Activated naive CD4-positive, alpha-beta T cell treated with anti-CD3 and anti-CD28 coated beads, Interleukin-2, amount 10 ng/mL, durations not matched to agents 7 days and 5 days (primary cell): ENCODE measurements at regions not wholly inside any gene's neighbourhood (a gene's known extent, or its start where the extent isn't known, plus 50 kb on each side); places are given as distances from the start of the nearest gene placed in this dataset.

ENCODE experiments used
- CTCF ChIA-PET: fragments of 350-600 bp; sonication (Branson Sonifier 250); formaldehyde crosslinking; loops from one replicate; lab custom pipeline; 2021; ENCODE audit warnings: antibody characterized with exemption; lab: Charles Lee
- DNase-seq: peaks from one replicate; pipeline ENCODE4 v3.0.0-alpha.2; 2020
- H3K27ac Mint-ChIP-seq: one replicate; pipeline ENCODE4 v1.8.0; 2021; ENCODE audit warnings: mild to moderate bottlenecking, moderate library complexity, mixed read lengths
- H3K27me3 Mint-ChIP-seq: one replicate; pipeline ENCODE4 v1.8.0; 2021; ENCODE audit warnings: mild to moderate bottlenecking, mixed read lengths
- H3K36me3 Mint-ChIP-seq: one replicate; pipeline ENCODE4 v1.8.0; 2021; ENCODE audit warnings: mixed read lengths
- H3K4me1 Mint-ChIP-seq: one replicate; pipeline ENCODE4 v1.8.0; 2021; ENCODE audit warnings: mixed read lengths
- H3K4me3 Mint-ChIP-seq: one replicate; pipeline ENCODE4 v1.8.0; 2021; ENCODE audit warnings: mild to moderate bottlenecking, moderate library complexity, mixed read lengths
- H3K9me3 Mint-ChIP-seq: one replicate; pipeline ENCODE4 v1.8.0; 2021; ENCODE audit warnings: mixed read lengths

DNA sequence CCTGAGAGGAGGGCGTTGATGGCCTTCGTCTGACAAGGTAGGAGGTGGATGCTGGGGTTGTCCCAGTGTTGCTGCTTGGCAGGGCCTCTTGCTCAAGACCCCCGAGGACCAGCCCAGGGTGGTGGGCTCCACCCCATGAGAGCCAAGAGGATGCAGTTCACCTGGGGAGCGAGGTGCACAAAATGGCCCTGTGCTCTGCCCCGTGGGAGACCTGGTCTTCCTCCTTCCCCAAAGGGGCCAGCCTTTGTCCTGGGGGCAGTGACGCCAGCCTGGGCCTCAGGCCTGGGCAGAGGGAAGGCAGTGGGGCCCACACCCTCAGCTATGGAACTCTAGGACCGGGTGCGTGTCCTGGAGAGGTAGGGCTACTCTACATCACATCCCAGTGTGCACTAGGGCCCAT lies 1233.3 kb downstream of the TBC1D22A start:
- CTCF ChIA-PET, result no interaction called here

DNA sequence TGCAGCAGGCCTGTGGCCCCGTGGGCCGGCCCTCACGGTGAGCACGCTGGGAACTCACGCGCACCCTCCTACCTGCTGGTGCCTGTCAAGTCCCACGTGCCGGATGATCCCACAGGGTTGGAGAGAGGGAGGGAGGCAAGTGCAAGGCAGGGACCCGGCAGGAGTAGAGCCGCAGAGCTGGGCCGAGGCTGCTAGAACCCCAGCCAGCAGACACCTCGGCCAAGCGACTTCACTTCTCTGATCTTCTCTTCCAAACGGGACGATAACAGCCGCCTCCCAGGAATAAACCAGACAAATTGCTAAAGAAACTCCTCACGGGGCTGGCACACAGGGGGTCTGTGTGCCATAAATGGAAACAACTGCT lies 1232.8 kb downstream of the TBC1D22A start:
- DNase-seq, result no peak
- H3K36me3 Mint-ChIP-seq, result no peaks in the 10 kb centered on the region
- H3K9me3 Mint-ChIP-seq, result peaks cover 1% of the 10 kb centered on the region
- H3K4me3 Mint-ChIP-seq, result no peak overlapping the region
- CTCF ChIA-PET, result interaction anchor here (0.6 kb wide), 1 partner anchor 22 kb away, joined by 3 read pairs; no protein-coding TSS in a partner anchor
- H3K27ac Mint-ChIP-seq, result no peak overlapping the region
- H3K27me3 Mint-ChIP-seq, result peaks cover 4% of the 10 kb centered on the region
- H3K4me1 Mint-ChIP-seq, result no peaks in the 10 kb centered on the region

More for the DNA sequence above, 1233.3 kb downstream of the TBC1D22A start:
- H3K9me3 Mint-ChIP-seq, result peaks cover 1% of the 10 kb centered on the region
- no peaks in the 10 kb centered on the region for H3K4me1 Mint-ChIP-seq
- no peaks in the 10 kb centered on the region for H3K36me3 Mint-ChIP-seq
- peaks cover 4% of the 10 kb centered on the region for H3K27me3 Mint-ChIP-seq
- no peak overlapping the region for H3K4me3 Mint-ChIP-seq
- DNase-seq, result no peak
- H3K27ac Mint-ChIP-seq, result no peak overlapping the region

DNA sequence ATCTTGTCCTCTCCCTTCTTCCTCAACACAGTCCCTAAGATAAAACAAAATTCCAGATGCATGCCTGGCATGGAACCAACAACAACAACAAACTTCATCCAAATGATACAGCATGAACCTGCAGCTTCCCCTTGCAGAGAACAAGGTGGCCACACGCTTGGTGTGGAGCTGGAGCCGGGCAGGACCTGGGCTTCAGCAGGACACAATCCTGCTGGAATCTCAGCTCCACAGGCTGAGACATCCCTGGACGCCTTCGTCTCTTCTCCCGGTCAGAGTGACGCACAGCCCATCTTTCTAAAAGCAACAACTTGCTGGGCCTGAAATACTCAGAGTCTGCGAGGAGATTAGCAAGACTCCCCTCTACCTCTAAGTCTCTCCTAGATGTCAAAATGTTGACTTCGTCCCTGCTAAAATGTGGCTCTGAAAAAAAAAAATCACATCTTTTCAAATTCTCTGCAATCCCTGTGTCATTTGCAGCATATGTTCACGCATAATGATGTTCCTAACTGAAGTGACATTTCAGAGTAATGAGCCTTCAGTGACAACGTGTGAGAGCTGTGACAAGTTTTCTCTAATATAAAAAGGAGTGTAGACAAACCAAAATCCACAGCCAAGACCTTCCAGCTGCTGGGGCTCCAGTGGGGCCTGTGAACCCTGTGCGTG lies 1232.3 kb downstream of the TBC1D22A start:
- no peaks in the 10 kb centered on the region for H3K36me3 Mint-ChIP-seq
- CTCF ChIA-PET, result interaction anchor here (0.6 kb wide), 1 partner anchor 22 kb away, joined by 3 read pairs; no protein-coding TSS in a partner anchor
- H3K4me1 Mint-ChIP-seq, result no peaks in the 10 kb centered on the region
- H3K27me3 Mint-ChIP-seq, result peaks cover 5% of the 10 kb centered on the region
- no peak for DNase-seq
- H3K27ac Mint-ChIP-seq, result no peak overlapping the region
- no peak overlapping the region for H3K4me3 Mint-ChIP-seq
- H3K9me3 Mint-ChIP-seq, result peaks cover 1% of the 10 kb centered on the region

DNA sequence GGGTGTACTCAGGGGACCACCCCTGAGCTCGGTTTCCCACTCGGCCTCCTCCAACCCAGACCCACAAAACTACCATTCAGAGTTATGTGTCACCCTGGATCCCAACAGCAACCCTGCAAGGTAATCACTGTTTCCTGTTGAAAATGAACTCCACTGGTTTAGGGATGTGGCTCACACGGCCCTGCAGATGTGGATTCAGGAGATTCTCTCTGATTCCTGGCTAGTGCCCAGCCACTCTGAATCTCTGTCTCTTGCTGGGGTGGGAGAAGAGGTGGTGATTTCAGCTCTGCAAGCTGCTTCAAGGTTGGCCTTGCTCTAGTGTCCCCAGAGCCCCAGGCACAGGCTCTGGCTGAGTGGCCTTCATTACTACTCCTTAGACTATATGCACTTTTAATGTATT lies 1231.6 kb downstream of the TBC1D22A start:
- DNase-seq, result no peak
- Mint-ChIP-seq H3K4me1 (no peaks in the 10 kb centered on the region), H3K36me3 (no peaks in the 10 kb centered on the region), H3K27me3 (peaks cover 9% of the 10 kb centered on the region), H3K27ac (peak overlapping the region; percentile 39), H3K4me3 (no peak overlapping the region), H3K9me3 (peaks cover 1% of the 10 kb centered on the region)
- CTCF ChIA-PET, result no interaction called here

DNA sequence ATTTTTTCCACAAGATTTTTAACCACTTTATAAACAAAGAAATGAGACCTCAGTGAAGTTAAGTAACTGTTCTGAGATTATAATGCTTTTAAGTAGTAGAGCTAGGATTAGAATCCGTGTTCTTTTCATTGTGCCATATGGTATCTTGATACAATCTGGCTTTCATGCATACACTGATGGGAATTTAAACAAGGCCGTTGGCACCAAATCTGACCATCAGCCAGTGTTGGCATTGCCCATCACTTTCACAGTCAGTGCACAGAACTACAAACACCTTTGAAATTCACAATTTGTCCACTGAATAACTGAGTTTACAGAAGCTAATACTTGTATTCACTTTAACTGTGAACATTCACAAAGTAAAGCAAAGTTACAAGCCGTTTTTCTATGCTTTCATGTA lies 1228.0 kb downstream of the TBC1D22A start:
- Mint-ChIP-seq H3K27me3 (peaks cover 9% of the 10 kb centered on the region), H3K4me1 (no peaks in the 10 kb centered on the region), H3K9me3 (peaks cover 6% of the 10 kb centered on the region), H3K36me3 (no peaks in the 10 kb centered on the region), H3K4me3 (no peak overlapping the region), H3K27ac (no peak overlapping the region)
- no peak for DNase-seq
- CTCF ChIA-PET, result no interaction called here

DNA sequence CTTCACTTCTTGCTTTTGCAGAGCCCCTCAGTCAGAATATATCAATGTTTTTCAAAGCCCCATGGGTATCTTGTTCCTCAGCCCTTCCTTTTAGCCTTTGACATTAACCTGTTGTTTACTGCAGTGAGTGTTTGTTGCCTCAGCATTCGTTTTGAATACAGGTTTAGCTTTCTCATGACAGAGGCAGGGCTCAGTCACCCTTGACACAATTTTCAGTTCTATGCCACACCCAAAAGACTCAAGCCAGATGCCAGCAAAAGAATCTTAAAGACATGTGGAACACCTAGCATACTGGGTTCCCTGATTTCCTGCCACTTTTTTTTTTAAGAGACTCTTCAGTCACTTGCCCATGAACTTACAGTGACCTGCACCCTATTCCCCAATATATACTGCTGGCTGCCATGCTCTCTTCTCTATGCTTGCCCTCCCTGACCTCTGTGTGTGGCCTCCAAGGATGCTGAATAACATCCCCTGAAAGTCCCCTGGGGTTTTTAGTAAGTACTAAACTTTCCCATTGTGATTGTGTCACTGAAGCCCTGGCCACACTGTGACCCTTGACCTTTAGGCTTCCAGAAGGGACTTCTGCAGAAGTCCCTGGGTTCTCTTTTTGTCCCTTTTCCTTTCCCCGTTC lies 1225.5 kb downstream of the TBC1D22A start:
- Mint-ChIP-seq H3K4me1 (no peaks in the 10 kb centered on the region), H3K27me3 (peaks cover 9% of the 10 kb centered on the region), H3K9me3 (peaks cover 6% of the 10 kb centered on the region), H3K36me3 (no peaks in the 10 kb centered on the region), H3K4me3 (no peak overlapping the region), H3K27ac (no peak overlapping the region)
- CTCF ChIA-PET, result no interaction called here
- no peak for DNase-seq

DNA sequence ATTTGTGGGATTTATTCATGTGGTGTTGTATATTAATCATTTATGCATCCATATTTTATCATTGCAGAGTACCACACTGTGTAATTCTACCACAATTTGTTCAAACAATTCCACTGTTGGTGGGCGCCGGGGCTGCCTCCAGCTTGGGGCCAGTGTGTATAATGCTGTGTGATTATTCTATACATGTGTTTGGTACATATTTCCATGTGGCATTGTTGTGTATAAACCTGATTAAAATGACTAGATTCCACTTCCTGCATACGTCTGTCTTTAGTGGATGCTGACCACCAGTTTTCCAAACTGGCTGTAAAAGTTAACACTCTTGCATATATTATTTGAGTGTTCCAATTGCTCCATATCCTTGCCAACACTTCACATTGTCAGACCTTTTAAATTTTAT lies 1213.8 kb downstream of the TBC1D22A start:
- no peaks in the 10 kb centered on the region for H3K4me1 Mint-ChIP-seq

DNA sequence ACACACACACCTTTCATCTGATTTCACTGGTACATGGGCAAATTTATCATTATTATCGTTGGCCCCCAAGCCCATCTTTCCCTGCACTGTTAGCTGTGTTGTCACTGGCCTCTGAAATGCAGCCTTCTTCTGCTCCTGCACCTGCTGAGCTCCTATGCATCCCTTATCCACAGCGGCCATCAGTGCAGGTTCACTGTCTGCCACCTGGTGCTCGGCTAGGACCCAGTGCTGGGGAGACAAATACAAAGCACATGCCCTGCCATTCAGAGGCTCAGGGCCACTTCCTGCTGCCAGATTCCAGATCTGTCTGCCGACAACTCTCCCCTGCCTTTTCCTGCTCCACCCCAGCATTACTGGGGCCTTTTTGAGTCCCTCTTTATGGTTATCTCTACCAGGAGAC lies 1205.4 kb downstream of the TBC1D22A start:
- Mint-ChIP-seq H3K9me3 (peaks cover 4% of the 10 kb centered on the region), H3K4me1 (no peaks in the 10 kb centered on the region), H3K4me3 (no peak overlapping the region), H3K27me3 (no peaks in the 10 kb centered on the region), H3K36me3 (no peaks in the 10 kb centered on the region), H3K27ac (no peak overlapping the region)
- CTCF ChIA-PET, result no interaction called here
- DNase-seq, result no peak

More for the DNA sequence above, 1213.8 kb downstream of the TBC1D22A start:
- H3K27me3 Mint-ChIP-seq, result no peaks in the 10 kb centered on the region
- H3K4me3 Mint-ChIP-seq, result no peak overlapping the region
- H3K27ac Mint-ChIP-seq, result no peak overlapping the region
- no peaks in the 10 kb centered on the region for H3K36me3 Mint-ChIP-seq
- no peak for DNase-seq
- CTCF ChIA-PET, result no interaction called here
- H3K9me3 Mint-ChIP-seq, result peaks cover 5% of the 10 kb centered on the region

DNA sequence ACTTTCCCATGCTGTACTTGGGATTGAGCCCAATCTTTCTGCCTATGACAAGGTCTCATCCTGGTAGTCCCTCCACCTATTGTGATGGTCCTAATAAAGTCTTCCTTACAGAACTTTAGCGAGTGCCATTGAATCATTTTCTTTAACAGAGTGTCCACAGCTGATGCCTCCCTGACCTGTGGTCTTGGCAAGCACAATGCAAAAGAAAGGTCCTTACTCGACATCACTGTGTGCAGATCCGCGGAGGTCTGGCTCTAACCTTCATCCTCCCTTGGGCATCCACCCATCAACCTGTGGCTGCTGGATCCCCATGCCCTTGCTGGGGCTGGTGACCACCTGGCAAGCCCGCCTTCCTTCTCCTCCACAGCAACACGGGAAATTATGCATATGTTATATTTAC lies 1203.9 kb downstream of the TBC1D22A start:
- H3K4me1 Mint-ChIP-seq, result no peaks in the 10 kb centered on the region
- H3K9me3 Mint-ChIP-seq, result peaks cover 4% of the 10 kb centered on the region
- CTCF ChIA-PET, result no interaction called here
- no peaks in the 10 kb centered on the region for H3K27me3 Mint-ChIP-seq
- H3K4me3 Mint-ChIP-seq, result no peak overlapping the region
- no peak for DNase-seq
- no peak overlapping the region for H3K27ac Mint-ChIP-seq
- H3K36me3 Mint-ChIP-seq, result no peaks in the 10 kb centered on the region

DNA sequence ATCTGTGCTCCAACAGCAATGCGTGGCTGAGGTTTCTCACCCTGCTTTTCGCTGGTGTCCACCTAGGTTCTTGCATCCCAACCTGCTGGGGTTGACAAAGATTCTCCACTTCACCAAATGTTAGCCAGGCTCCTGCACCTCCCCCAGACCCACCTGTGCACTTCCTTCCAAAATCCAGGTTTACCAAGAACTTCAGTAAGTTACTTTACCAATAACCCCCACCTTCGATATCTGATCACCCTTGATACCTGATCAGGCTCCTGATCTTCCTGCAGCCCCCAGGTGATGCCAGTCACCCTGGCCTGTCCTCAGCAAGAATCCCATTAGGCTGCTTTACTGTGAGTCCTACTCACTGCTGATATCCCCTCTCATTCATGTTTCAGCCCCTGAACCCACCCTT lies 1203.4 kb downstream of the TBC1D22A start:
- peaks cover 4% of the 10 kb centered on the region for H3K9me3 Mint-ChIP-seq
- H3K27ac Mint-ChIP-seq, result no peak overlapping the region
- DNase-seq, result no peak
- H3K27me3 Mint-ChIP-seq, result no peaks in the 10 kb centered on the region
- CTCF ChIA-PET, result no interaction called here
- H3K4me1 Mint-ChIP-seq, result no peaks in the 10 kb centered on the region
- H3K36me3 Mint-ChIP-seq, result no peaks in the 10 kb centered on the region
- no peak overlapping the region for H3K4me3 Mint-ChIP-seq

DNA sequence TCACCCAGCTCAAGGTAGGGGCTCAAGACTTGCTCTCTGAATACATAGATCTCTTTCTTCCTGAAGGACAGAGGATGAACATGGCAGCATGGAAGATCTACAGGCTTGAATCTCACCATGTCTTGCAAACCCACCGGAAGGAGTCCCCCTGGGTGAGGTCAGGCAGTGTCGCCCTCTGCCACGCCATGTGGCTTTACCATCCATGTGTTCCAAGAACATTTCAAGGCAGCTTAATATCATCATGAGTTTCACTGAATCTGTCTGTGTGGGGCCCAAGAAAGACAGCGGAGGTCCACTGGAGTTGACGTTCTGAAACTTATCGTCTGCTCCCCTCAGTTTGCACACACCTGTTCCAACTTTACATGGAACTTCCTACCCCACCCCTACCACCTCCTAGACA lies 1202.6 kb downstream of the TBC1D22A start:
- no peak overlapping the region for H3K27ac Mint-ChIP-seq
- DNase-seq, result no peak
- no peaks in the 10 kb centered on the region for H3K4me1 Mint-ChIP-seq
- H3K4me3 Mint-ChIP-seq, result no peak overlapping the region
- H3K36me3 Mint-ChIP-seq, result no peaks in the 10 kb centered on the region
- peaks cover 4% of the 10 kb centered on the region for H3K9me3 Mint-ChIP-seq
- no peaks in the 10 kb centered on the region for H3K27me3 Mint-ChIP-seq
- CTCF ChIA-PET, result no interaction called here

DNA sequence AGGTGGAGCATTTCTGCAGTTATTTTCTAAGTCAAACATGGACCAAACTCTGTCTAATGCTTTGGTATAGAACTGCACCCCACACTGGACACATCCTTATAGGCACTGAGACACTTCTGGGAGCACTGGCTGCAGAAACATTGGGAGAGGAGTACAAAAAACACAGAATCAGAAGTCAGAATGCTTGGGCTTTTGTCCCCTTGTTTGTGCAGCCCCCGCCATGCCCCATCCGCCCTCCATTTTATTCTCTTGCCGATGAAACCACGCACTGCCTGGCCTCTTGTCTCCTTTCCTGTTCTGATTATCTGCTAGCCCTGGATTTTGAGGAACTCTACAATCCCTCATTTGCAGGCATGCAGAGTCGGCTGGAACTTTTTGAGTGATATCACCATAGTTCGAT lies 1201.2 kb downstream of the TBC1D22A start:
- Mint-ChIP-seq H3K9me3 (peaks cover 4% of the 10 kb centered on the region), H3K27ac (no peak overlapping the region), H3K27me3 (no peaks in the 10 kb centered on the region), H3K36me3 (no peaks in the 10 kb centered on the region), H3K4me1 (no peaks in the 10 kb centered on the region), H3K4me3 (no peak overlapping the region)
- CTCF ChIA-PET, result no interaction called here
- no peak for DNase-seq

DNA sequence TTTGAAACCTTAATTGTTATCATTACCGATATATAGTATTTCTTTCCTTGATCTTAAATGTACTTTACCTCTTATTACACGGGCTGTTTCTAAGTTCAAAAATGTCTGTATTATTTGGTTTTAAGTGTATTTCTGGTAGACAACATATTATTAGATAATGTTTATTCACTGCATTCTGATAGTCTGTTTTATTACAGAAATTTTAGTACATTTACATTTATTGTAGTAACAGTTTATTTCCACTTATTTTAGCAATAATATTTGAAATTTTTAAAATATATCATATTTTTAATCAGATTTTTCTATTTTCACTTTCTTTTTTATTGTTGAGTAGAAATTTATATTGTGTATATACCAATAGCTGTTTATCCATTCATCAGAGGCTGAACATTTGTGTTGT lies 1195.2 kb downstream of the TBC1D22A start:
- no peak overlapping the region for H3K4me3 Mint-ChIP-seq
- H3K27ac Mint-ChIP-seq, result no peak overlapping the region
- no peaks in the 10 kb centered on the region for H3K36me3 Mint-ChIP-seq
- no peak for DNase-seq
- H3K9me3 Mint-ChIP-seq, result no peaks in the 10 kb centered on the region
- CTCF ChIA-PET, result no interaction called here
- no peaks in the 10 kb centered on the region for H3K27me3 Mint-ChIP-seq
- H3K4me1 Mint-ChIP-seq, result no peaks in the 10 kb centered on the region

DNA sequence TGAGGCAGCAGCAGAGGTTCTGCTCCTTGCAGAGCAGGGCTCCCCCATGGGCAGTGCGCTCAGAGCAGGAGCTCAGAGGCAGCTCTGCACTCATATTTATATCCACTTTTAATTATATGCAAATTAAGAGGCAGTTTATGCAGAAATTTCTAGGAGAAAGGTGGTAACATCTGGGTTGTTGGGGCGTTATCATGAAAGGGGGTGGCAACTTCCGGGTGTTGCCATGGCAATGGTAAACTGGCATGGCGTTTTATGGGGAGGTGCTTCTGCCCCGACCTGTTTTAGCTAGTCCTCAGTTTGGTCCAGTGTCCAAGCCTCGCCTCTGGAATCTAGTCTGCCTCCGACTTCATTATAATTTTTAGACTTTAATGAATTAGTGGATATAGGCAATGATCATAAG lies 1191.7 kb downstream of the TBC1D22A start:
- Mint-ChIP-seq H3K9me3 (no peaks in the 10 kb centered on the region), H3K4me3 (no peak overlapping the region), H3K36me3 (no peaks in the 10 kb centered on the region), H3K27ac (no peak overlapping the region), H3K27me3 (no peaks in the 10 kb centered on the region), H3K4me1 (no peaks in the 10 kb centered on the region)
- no peak for DNase-seq
- CTCF ChIA-PET, result no interaction called here

DNA sequence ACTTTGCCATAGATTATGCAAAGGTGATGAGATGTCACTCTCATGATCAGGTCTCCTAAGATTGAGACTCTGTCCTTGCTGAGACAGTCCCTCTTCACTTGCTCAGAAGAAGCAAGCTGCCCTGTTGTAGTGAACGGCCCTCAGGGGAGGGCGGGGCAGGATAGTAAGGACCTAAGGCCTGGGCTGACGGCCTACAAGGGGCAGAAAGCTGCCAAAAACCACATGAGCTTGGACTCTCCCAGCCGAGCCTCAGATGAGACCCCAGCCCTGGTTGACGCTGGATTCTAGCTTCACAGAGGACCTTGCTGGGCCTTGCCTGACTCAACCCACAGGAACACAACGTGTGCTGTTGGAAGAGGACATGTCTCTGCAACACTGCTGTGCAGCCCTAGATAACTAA lies 1182.5 kb downstream of the TBC1D22A start:
- Mint-ChIP-seq H3K36me3 (no peaks in the 10 kb centered on the region), H3K4me1 (peaks cover 3% of the 10 kb centered on the region), H3K27ac (no peak overlapping the region)

More for the DNA sequence above, 1182.5 kb downstream of the TBC1D22A start:
- no peak for DNase-seq
- H3K9me3 Mint-ChIP-seq, result peaks cover 6% of the 10 kb centered on the region
- CTCF ChIA-PET, result no interaction called here
- H3K4me3 Mint-ChIP-seq, result no peak overlapping the region
- peaks cover 10% of the 10 kb centered on the region for H3K27me3 Mint-ChIP-seq
